H1 (cell line): ENCODE measurements at regions not wholly inside any gene's neighbourhood (a gene's known extent, or its start where the extent isn't known, plus 50 kb on each side); places are given as distances from the start of the nearest gene placed in this dataset.

Source experiments
- CTCF ChIA-PET: fragments of 300-600 bp; sonication (Branson Sonifier 250); formaldehyde crosslinking; loops from one replicate; lab custom pipeline; 2021; ENCODE audit not compliant: partially characterized antibody; lab: Charles Lee
- POLR2A ChIA-PET: fragments of 300-600 bp; sonication (Branson Sonifier 250); formaldehyde crosslinking; loops from one replicate; lab custom pipeline; 2021; ENCODE audit warnings: inconsistent platforms; ENCODE audit not compliant: partially characterized antibody; lab: Charles Lee
- DNase-seq, 2 experiments: peaks; one replicate each; pipeline versions ENCODE4 v3.0.0 to v3.0.0-alpha.2; 2010 to 2022; ENCODE audit warnings: low spot score in 2 of 2, low read depth in 1 of 2, mixed read lengths in 1 of 2
- FAIRE-seq: peaks from 2 replicates; lab custom pipeline; 2011; peaks lifted over from hg19 to GRCh38; lab: Jason Lieb, UNC
- H2AFZ ChIP-seq: 2 replicates; pipeline ENCODE4 v1.8.1; 2012; ENCODE audit warnings: low read length, inconsistent platforms
- H2AK5ac ChIP-seq: 2 replicates; pipeline ENCODE4 v1.6.1; 2013; ENCODE audit warnings: low read depth, low read length
- H2BK120ac ChIP-seq: replicated peaks from 2 replicates; pipeline ENCODE3; 2013; ENCODE audit warnings: low read depth, low read length, inconsistent platforms
- H2BK12ac ChIP-seq: 2 replicates; pipeline ENCODE4 v1.6.1; 2013; ENCODE audit warnings: low read depth, low read length
- H2BK15ac ChIP-seq: 2 replicates; pipeline ENCODE4 v1.6.1; 2013; ENCODE audit warnings: low read length
- H2BK20ac ChIP-seq: 2 replicates; pipeline ENCODE4 v1.6.1; 2013; ENCODE audit warnings: low read length
- H2BK5ac ChIP-seq: 2 replicates; pipeline ENCODE4 v1.6.1; 2013; ENCODE audit warnings: low read depth, low read length
- H3K14ac ChIP-seq: 2 replicates; pipeline ENCODE4 v1.6.1; 2013; ENCODE audit warnings: inconsistent platforms; ENCODE audit not compliant: insufficient read length
- H3K18ac ChIP-seq: 2 replicates; pipeline ENCODE4 v1.6.1; 2013; ENCODE audit warnings: low read length; ENCODE audit errors: extremely low read depth
- H3K23ac ChIP-seq: 2 replicates; pipeline ENCODE4 v1.6.1; 2013; ENCODE audit warnings: inconsistent platforms; ENCODE audit not compliant: insufficient read length
- H3K23me2 ChIP-seq: 2 replicates; pipeline ENCODE4 v1.6.1; 2013; ENCODE audit warnings: low read depth, low read length
- H3K27ac ChIP-seq: 2 replicates; pipeline ENCODE4 v1.6.1; 2011; ENCODE audit warnings: low read depth, low read length, inconsistent platforms
- H3K27me3 ChIP-seq, 4 experiments: replicated peaks in 1 of 4; 1 replicate in 1 of 4; 2 replicates in 3 of 4; pipeline versions ENCODE4 v1.6.1 to v1.8.1; 2011 to 2013; ENCODE audit warnings: low read length in 3 of 4, mild to moderate bottlenecking in 3 of 4, inconsistent platforms in 2 of 4, mixed read lengths in 2 of 4, moderate library complexity in 1 of 4; ENCODE audit not compliant: control insufficient read depth in 3 of 4, insufficient read depth in 3 of 4; ENCODE audit errors: extremely low read depth in 1 of 4
- H3K36me3 ChIP-seq, 4 experiments: 2 replicates each; pipeline versions ENCODE4 v1.6.1 to v1.8.1; 2011 to 2013; ENCODE audit warnings: mild to moderate bottlenecking in 4 of 4, low read length in 3 of 4, moderate library complexity in 2 of 4, control low read depth in 1 of 4, inconsistent platforms in 1 of 4; ENCODE audit not compliant: insufficient read depth in 4 of 4, control insufficient read depth in 2 of 4
- H3K4ac ChIP-seq: replicated peaks from 2 replicates; pipeline ENCODE3; 2013; ENCODE audit warnings: low read length, low read depth, mixed read lengths, inconsistent platforms; ENCODE audit not compliant: insufficient read length
- H3K4me1 ChIP-seq, 4 experiments: replicated peaks in 1 of 4; 1 replicate in 1 of 4; 2 replicates in 3 of 4; pipeline versions ENCODE4 v1.6.1 to v1.8.1; 2011 to 2013; ENCODE audit warnings: low read length in 3 of 4, inconsistent platforms in 2 of 4, mixed read lengths in 1 of 4; ENCODE audit not compliant: insufficient read depth in 4 of 4, control insufficient read depth in 3 of 4
- H3K4me2 ChIP-seq, 2 experiments: 2 replicates each; pipeline versions ENCODE4 v1.6.1 to v1.8.1; 2011 to 2013; ENCODE audit warnings: low read depth in 2 of 2, low read length in 2 of 2, control low read depth in 1 of 2, inconsistent platforms in 1 of 2, mild to moderate bottlenecking in 1 of 2; ENCODE audit not compliant: insufficient read depth in 1 of 2
- H3K4me3 ChIP-seq, 4 experiments: fragments of 200-600, 300-600 bp in 1 of 4; sonication (generic), shearing (Covaris generic), sonication (Bioruptor Twin) in 1 of 4; 2 replicates each; pipeline versions ENCODE4 v1.5.1 to v1.8.1; 2011 to 2016; ENCODE audit warnings: low read length in 4 of 4, low read depth in 3 of 4, control low read depth in 2 of 4, inconsistent platforms in 2 of 4, mild to moderate bottlenecking in 2 of 4, mixed read lengths in 1 of 4, moderate library complexity in 1 of 4; ENCODE audit not compliant: insufficient read depth in 2 of 4; ENCODE audit errors: extremely low read depth in 1 of 4
- H3K56ac ChIP-seq: replicated peaks from 2 replicates; pipeline ENCODE3; 2013; ENCODE audit warnings: low read depth, mild to moderate bottlenecking, mixed read lengths, low read length, inconsistent platforms; ENCODE audit not compliant: insufficient read length
- H3K79me1 ChIP-seq: 2 replicates; pipeline ENCODE4 v1.6.1; 2013; ENCODE audit warnings: low read depth, low read length, control low read depth
- H3K79me2 ChIP-seq, 2 experiments: 2 replicates each; pipeline versions ENCODE4 v1.6.1 to v1.8.1; 2012 to 2013; ENCODE audit warnings: low read length in 2 of 2, mild to moderate bottlenecking in 2 of 2, inconsistent platforms in 1 of 2; ENCODE audit not compliant: insufficient read depth in 2 of 2, control insufficient read depth in 1 of 2
- H3K9ac ChIP-seq, 4 experiments: replicated peaks in 1 of 4; 1 replicate in 1 of 4; 2 replicates in 3 of 4; pipeline versions ENCODE4 v1.6.1 to v1.8.1; 2011 to 2013; ENCODE audit warnings: low read depth in 3 of 4, low read length in 3 of 4, control low read depth in 2 of 4, mild to moderate bottlenecking in 2 of 4, moderate library complexity in 2 of 4, inconsistent platforms in 1 of 4; ENCODE audit errors: extremely low read depth in 1 of 4
- H3K9me3 ChIP-seq, 2 experiments: 2 replicates each; pipeline versions ENCODE4 v1.6.1 to v1.8.1; 2012 to 2013; ENCODE audit warnings: mild to moderate bottlenecking in 2 of 2, moderate library complexity in 2 of 2, control low read depth in 1 of 2, inconsistent platforms in 1 of 2, low read depth in 1 of 2, low read length in 1 of 2, mixed read lengths in 1 of 2; ENCODE audit not compliant: insufficient read depth in 2 of 2
- H4K20me1 ChIP-seq, 2 experiments: replicated peaks in 1 of 2; 2 replicates each; pipeline versions ENCODE3 to v1.8.1; 2011 to 2013; ENCODE audit warnings: inconsistent platforms in 2 of 2, low read length in 2 of 2, mild to moderate bottlenecking in 1 of 2; ENCODE audit not compliant: insufficient read depth in 2 of 2, control insufficient read depth in 1 of 2
- H4K5ac ChIP-seq: 2 replicates; pipeline ENCODE4 v1.6.1; 2013; ENCODE audit warnings: low read length, low read depth, mixed read lengths, inconsistent platforms; ENCODE audit not compliant: insufficient read length
- H4K8ac ChIP-seq: 2 replicates; pipeline ENCODE4 v1.8.0; 2013; ENCODE audit warnings: mild to moderate bottlenecking, moderate library complexity, low read length, inconsistent platforms; ENCODE audit not compliant: insufficient read depth; ENCODE audit errors: extremely low read depth
- H4K91ac ChIP-seq: replicated peaks from 2 replicates; pipeline ENCODE3; 2013; ENCODE audit warnings: low read length, mixed read lengths, inconsistent platforms; ENCODE audit not compliant: insufficient read length
- CTBP2 ChIP-seq: IDR thresholded peaks from 2 replicates; pipeline ENCODE4 v1.7.0; 2011; ENCODE audit warnings: borderline replicate concordance, mild to moderate bottlenecking, moderate library complexity, mixed read lengths, low read length; ENCODE audit not compliant: insufficient read depth, insufficient read length
- GABPA ChIP-seq: IDR thresholded peaks from 2 replicates; pipeline ENCODE4 v1.6.1; 2011; ENCODE audit warnings: mild to moderate bottlenecking, low read length, moderate library complexity, borderline replicate concordance; ENCODE audit not compliant: insufficient read depth
- HDAC2 ChIP-seq, 2 experiments: fragments of 300-600 bp in 1 of 2; sonication (generic) in 1 of 2; IDR thresholded peaks; 2 replicates each; pipeline ENCODE4 v1.6.1; 2011 to 2012; ENCODE audit warnings: low read depth in 2 of 2, low read length in 2 of 2, mild to moderate bottlenecking in 2 of 2, moderate library complexity in 2 of 2, borderline replicate concordance in 1 of 2, inconsistent platforms in 1 of 2
- NRF1 ChIP-seq: IDR thresholded peaks from 2 replicates; pipeline ENCODE4 v1.6.1; 2011; ENCODE audit warnings: mild to moderate bottlenecking, low read depth, low read length, improper control_type of control experiment
- PHF8 ChIP-seq: fragments of 200-600 bp; sonication (generic); conservative IDR thresholded peaks from 2 replicates; pipeline ENCODE4 v1.7.1; 2012; ENCODE audit warnings: low read depth, mild to moderate bottlenecking, inconsistent platforms, low read length, moderate library complexity
- SAP30 ChIP-seq: fragments of 300-600 bp; sonication (generic); IDR thresholded peaks from 2 replicates; pipeline ENCODE4 v1.7.1; 2012; ENCODE audit warnings: low read length, moderate library complexity, mild to moderate bottlenecking, inconsistent platforms; ENCODE audit not compliant: insufficient read depth, insufficient replicate concordance
- SIN3A ChIP-seq, 2 experiments: IDR thresholded peaks in 1 of 2; conservative IDR thresholded peaks in 1 of 2; 2 replicates each; pipeline ENCODE4 v1.6.1; 2011 to 2012; ENCODE audit warnings: low read length in 2 of 2, improper control_type of control experiment in 1 of 2, low read depth in 1 of 2, mild to moderate bottlenecking in 1 of 2
- SIRT6 ChIP-seq: IDR thresholded peaks from one replicate; pipeline ENCODE4 v1.7.1; 2012; ENCODE audit warnings: low read length, inconsistent platforms
- SIX5 ChIP-seq: IDR thresholded peaks from 2 replicates; pipeline ENCODE4 v1.6.1; 2011; ENCODE audit warnings: mild to moderate bottlenecking, low read depth, low read length
- SP4 ChIP-seq: IDR thresholded peaks from 2 replicates; pipeline ENCODE4 v1.6.1; 2012; ENCODE audit warnings: low read length, inconsistent platforms
- SUZ12 ChIP-seq: fragments of 200-600 bp; sonication (generic); IDR thresholded peaks from 2 replicates; pipeline ENCODE4 v1.6.1; 2012; ENCODE audit warnings: mild to moderate bottlenecking, inconsistent platforms, low read length, moderate library complexity, mixed read lengths
- TF ChIP-seq, protein P1 (sequence below), 3 experiments: IDR thresholded peaks; 1 replicate in 2 of 3; 2 replicates in 1 of 3; pipeline versions ENCODE4 v1.5.1 to v1.6.1; 2011; ENCODE audit warnings: low read length in 3 of 3, mild to moderate bottlenecking in 3 of 3, inconsistent platforms in 2 of 3, low read depth in 1 of 3, moderate library complexity in 1 of 3; ENCODE audit not compliant: insufficient read depth in 1 of 3; ENCODE audit errors: control extremely low read depth in 1 of 3

DNA sequence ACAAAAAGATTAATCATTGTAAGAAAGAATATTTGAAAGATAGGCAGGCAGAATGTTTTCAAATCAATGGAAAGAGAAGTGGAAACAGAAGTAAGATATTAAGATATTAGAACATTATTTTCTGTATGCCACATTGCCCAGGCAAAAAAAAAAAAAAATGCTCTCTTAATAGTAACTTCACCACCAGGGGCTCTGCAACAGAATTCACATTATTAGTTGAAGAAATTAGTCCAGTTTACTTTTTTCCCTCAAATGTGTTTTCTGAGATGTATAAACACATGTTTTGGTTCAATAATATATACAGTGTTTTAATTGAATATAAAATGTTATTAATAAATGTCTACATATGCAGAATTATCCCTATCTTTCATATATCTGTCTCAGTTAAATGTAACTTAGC, 78.0 kb upstream of the ADAD1 start:
- FAIRE-seq (no peak), DNase-seq (no peak)
- Histone ChIP-seq H2BK20ac (no peak overlapping the region), H3K27ac (no peak overlapping the region), H3K27me3 (no peaks in the 10 kb centered on the region), H2BK15ac (no peak overlapping the region), H2BK120ac (no peak overlapping the region), H3K79me1 (no peaks in the 10 kb centered on the region), H3K4me1 (no peaks in the 10 kb centered on the region), H3K79me2 (no peaks in the 10 kb centered on the region), H3K4ac (no peak overlapping the region), H3K9ac (no peak overlapping the region), H2BK12ac (no peak overlapping the region), H3K36me3 (peaks cover 0 to 4% (median 0%) of the 10 kb centered on the region in 4 experiments; a peak in 2 of 8 replicates), H3K9me3 (no peaks in the 10 kb centered on the region), H4K91ac (no peak overlapping the region), H4K8ac (no peak overlapping the region), H2BK5ac (no peak overlapping the region), H3K4me3 (no peak overlapping the region), H3K18ac (no peak overlapping the region), H3K23me2 (no peaks in the 10 kb centered on the region), H2AFZ (no peak overlapping the region), H4K5ac (no peak overlapping the region), H3K4me2 (no peak overlapping the region), H4K20me1 (no peaks in the 10 kb centered on the region), H3K23ac (no peak overlapping the region), H3K14ac (no peak overlapping the region), H2AK5ac (no peak overlapping the region), H3K56ac (no peak overlapping the region)
- POLR2A ChIA-PET = no interaction called here
- CTCF ChIA-PET = interaction anchor here (0.6 kb wide), 4 partner anchors 8 to 262 kb away, joined by 3 to 4 read pairs (median 4); no protein-coding TSS in a partner anchor
- no peak for TF ChIP-seq NRF1
- TF ChIP-seq, protein P1, sequence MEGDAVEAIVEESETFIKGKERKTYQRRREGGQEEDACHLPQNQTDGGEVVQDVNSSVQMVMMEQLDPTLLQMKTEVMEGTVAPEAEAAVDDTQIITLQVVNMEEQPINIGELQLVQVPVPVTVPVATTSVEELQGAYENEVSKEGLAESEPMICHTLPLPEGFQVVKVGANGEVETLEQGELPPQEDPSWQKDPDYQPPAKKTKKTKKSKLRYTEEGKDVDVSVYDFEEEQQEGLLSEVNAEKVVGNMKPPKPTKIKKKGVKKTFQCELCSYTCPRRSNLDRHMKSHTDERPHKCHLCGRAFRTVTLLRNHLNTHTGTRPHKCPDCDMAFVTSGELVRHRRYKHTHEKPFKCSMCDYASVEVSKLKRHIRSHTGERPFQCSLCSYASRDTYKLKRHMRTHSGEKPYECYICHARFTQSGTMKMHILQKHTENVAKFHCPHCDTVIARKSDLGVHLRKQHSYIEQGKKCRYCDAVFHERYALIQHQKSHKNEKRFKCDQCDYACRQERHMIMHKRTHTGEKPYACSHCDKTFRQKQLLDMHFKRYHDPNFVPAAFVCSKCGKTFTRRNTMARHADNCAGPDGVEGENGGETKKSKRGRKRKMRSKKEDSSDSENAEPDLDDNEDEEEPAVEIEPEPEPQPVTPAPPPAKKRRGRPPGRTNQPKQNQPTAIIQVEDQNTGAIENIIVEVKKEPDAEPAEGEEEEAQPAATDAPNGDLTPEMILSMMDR (IDR thresholded peaks at IDR 0.05; ENCODE audit: control extremely low read depth in 1 of 3, insufficient read depth in 1 of 3, low read depth in 1 of 3, low read length in 3 of 3) = no peak
- TF ChIP-seq SP4 = no peak
- TF ChIP-seq SIN3A (conservative IDR thresholded peaks at IDR 0.05 in 1 of 2, IDR thresholded peaks at IDR 0.05 in 1 of 2; ENCODE audit: low read depth in 1 of 2, low read length in 2 of 2) = no peak
- TF ChIP-seq GABPA = no peak
- TF ChIP-seq SIX5 = no peak
- no peak for TF ChIP-seq HDAC2 (IDR thresholded peaks at IDR 0.05; ENCODE audit: borderline replicate concordance in 1 of 2, low read depth in 2 of 2, low read length in 2 of 2)
- no peak for TF ChIP-seq SAP30
- no peak for TF ChIP-seq SUZ12
- no peak for TF ChIP-seq CTBP2
- TF ChIP-seq PHF8 = no peak
- TF ChIP-seq SIRT6 = no peak
